ENCODE measurements at regions not wholly inside any gene's neighbourhood (a gene's known extent, or its start where the extent isn't known, plus 50 kb on each side); places are given as distances from the start of the nearest gene placed in this dataset.

- TF ChIP-seq EP300 (IDR thresholded peaks at IDR 0.05) (no peak), POLR2A (IDR thresholded peaks at IDR 0.05) (no peak), CTCF (IDR thresholded peaks at IDR 0.05) (no peak)
- Histone ChIP-seq H3K9me3 (no peaks in the 10 kb centered on the region), H3K36me3 (no peaks in the 10 kb centered on the region), H3K27ac (no peak overlapping the region), H3K27me3 (no peaks in the 10 kb centered on the region), H3K4me3 (no peak overlapping the region), H3K4me1 (ENCODE audit: insufficient read depth) (no peaks in the 10 kb centered on the region)
- intact Hi-C loops (cut with DNase I), result no loop called here
- DNase-seq, result no peak
- 16 to 24% (median 16%) methylated on average over 5 of the region's 5 CpGs for WGBS, 3 donors
Measured at GRCh38 chr10:125448596-125448995, 234.4 kb downstream of the TEX36 start.

GRCh38 chr10:125444790-125445189 lies 238.2 kb downstream of the TEX36 start:
- H3K27ac ChIP-seq, result no peak overlapping the region
- 81 to 91% (median 91%) methylated on average over 9 of the region's 9 CpGs for WGBS, 3 donors
- no peak for TF ChIP-seq CTCF (IDR thresholded peaks at IDR 0.05)
- no peak for TF ChIP-seq POLR2A (IDR thresholded peaks at IDR 0.05)
- no peak for TF ChIP-seq EP300 (IDR thresholded peaks at IDR 0.05)
- no peaks in the 10 kb centered on the region for H3K9me3 ChIP-seq
- H3K4me1 ChIP-seq (ENCODE audit: insufficient read depth), result no peaks in the 10 kb centered on the region
- no peaks in the 10 kb centered on the region for H3K27me3 ChIP-seq
- no peak for DNase-seq
- no peak overlapping the region for H3K4me3 ChIP-seq
- intact Hi-C loops (cut with DNase I), result no loop called here
- H3K36me3 ChIP-seq, result no peaks in the 10 kb centered on the region

GRCh38 chr10:125442856-125443540 lies 240.0 kb downstream of the TEX36 start:
- H3K4me1 ChIP-seq (ENCODE audit: insufficient read depth), result no peaks in the 10 kb centered on the region
- 73 to 78% (median 77%) methylated on average over 13 of the region's 13 CpGs for WGBS, 3 donors
- H3K4me3 ChIP-seq, result no peak overlapping the region
- no peak for TF ChIP-seq POLR2A (IDR thresholded peaks at IDR 0.05)
- no peak for TF ChIP-seq CTCF (IDR thresholded peaks at IDR 0.05)
- TF ChIP-seq EP300 (IDR thresholded peaks at IDR 0.05), result no peak
- H3K27ac ChIP-seq, result no peak overlapping the region
- no peaks in the 10 kb centered on the region for H3K9me3 ChIP-seq
- H3K27me3 ChIP-seq, result no peaks in the 10 kb centered on the region
- DNase-seq, result no peak
- H3K36me3 ChIP-seq, result no peaks in the 10 kb centered on the region
- intact Hi-C loops (cut with DNase I), result no loop called here

- Histone ChIP-seq H3K4me3 (no peak overlapping the region), H3K27me3 (no peaks in the 10 kb centered on the region), H3K4me1 (ENCODE audit: insufficient read depth) (no peaks in the 10 kb centered on the region), H3K27ac (no peak overlapping the region), H3K36me3 (no peaks in the 10 kb centered on the region), H3K9me3 (no peaks in the 10 kb centered on the region)
- WGBS, 3 donors, result 55 to 66% (median 55%) methylated on average over 4 of the region's 4 CpGs
- TF ChIP-seq POLR2A (IDR thresholded peaks at IDR 0.05), result no peak
- no peak for TF ChIP-seq CTCF (IDR thresholded peaks at IDR 0.05)
- TF ChIP-seq EP300 (IDR thresholded peaks at IDR 0.05), result no peak
- intact Hi-C loops (cut with DNase I), result no loop called here
- DNase-seq, result no peak
Measured at GRCh38 chr10:125441151-125441550, 241.8 kb downstream of the TEX36 start.

All from ovary (tissue), 7 donors.